ENCODE measurements at regions not wholly inside any gene's neighbourhood (a gene's known extent, or its start where the extent isn't known, plus 50 kb on each side); places are given as distances from the start of the nearest gene placed in this dataset.

- no peak for DNase-seq
These were observed 80.9 kb upstream of the TYRP1 start for GRCh38 chr9:12612211-12612770.

- DNase-seq = no peak
These were observed 80.1 kb upstream of the TYRP1 start for GRCh38 chr9:12613071-12613470.

GRCh38 chr9:12614488-12614887 lies 78.7 kb upstream of the TYRP1 start:
- DNase-seq = no peak

- no peak for DNase-seq
These were observed 74.2 kb upstream of the TYRP1 start for GRCh38 chr9:12618956-12619355.

GRCh38 chr9:12625844-12626243 lies 67.3 kb upstream of the TYRP1 start:
- DNase-seq = no peak

- no peak for DNase-seq
These were observed 66.1 kb upstream of the TYRP1 start for GRCh38 chr9:12627096-12627495.

GRCh38 chr9:12628546-12628945 lies 64.6 kb upstream of the TYRP1 start:
- no peak for DNase-seq

GRCh38 chr9:12629067-12629466 lies 64.1 kb upstream of the TYRP1 start:
- no peak for DNase-seq

- no peak for DNase-seq
These were observed 61.3 kb upstream of the TYRP1 start for GRCh38 chr9:12631866-12632265.

- no peak for DNase-seq
These were observed 60.0 kb upstream of the TYRP1 start for GRCh38 chr9:12633016-12633765.

GRCh38 chr9:12640016-12640587 lies 53.1 kb upstream of the TYRP1 start:
- DNase-seq = peak; percentile 26

GRCh38 chr9:12640866-12641636 lies 52.1 kb upstream of the TYRP1 start:
- DNase-seq = no peak
